ENCODE measurements at regions not wholly inside any gene's neighbourhood (a gene's known extent, or its start where the extent isn't known, plus 50 kb on each side); places are given as distances from the start of the nearest gene placed in this dataset.

GRCh38 chr6:1129131-1129530 lies 182.8 kb upstream of the FOXQ1 start:
- peak; percentile 75 for DNase-seq (ENCODE audit: insufficient read length, low spot score, missing footprints)
- Histone ChIP-seq H4K20me1 (ENCODE audit: insufficient read depth, low read length) (no peaks in the 10 kb centered on the region), H3K9me3 (ENCODE audit: low read depth, low read length) (no peaks in the 10 kb centered on the region), H3K27ac (ENCODE audit: low read depth, low read length) (peak overlapping the region; percentile 63), H3K4me1 (ENCODE audit: insufficient read depth, low read length) (peaks cover 20% of the 10 kb centered on the region), H3K27me3 (ENCODE audit: insufficient read depth, low read length) (no peaks in the 10 kb centered on the region), H3K4me3 (ENCODE audit: insufficient read depth, low read length) (no peak overlapping the region), H3K36me3 (ENCODE audit: insufficient read depth, low read length) (no peaks in the 10 kb centered on the region), H2AFZ (ENCODE audit: low read length) (no peak overlapping the region), H3K79me2 (ENCODE audit: insufficient read depth, low read length) (no peaks in the 10 kb centered on the region), H3K4me2 (ENCODE audit: insufficient read depth, low read length) (no peak overlapping the region)
- TF ChIP-seq, protein P1, sequence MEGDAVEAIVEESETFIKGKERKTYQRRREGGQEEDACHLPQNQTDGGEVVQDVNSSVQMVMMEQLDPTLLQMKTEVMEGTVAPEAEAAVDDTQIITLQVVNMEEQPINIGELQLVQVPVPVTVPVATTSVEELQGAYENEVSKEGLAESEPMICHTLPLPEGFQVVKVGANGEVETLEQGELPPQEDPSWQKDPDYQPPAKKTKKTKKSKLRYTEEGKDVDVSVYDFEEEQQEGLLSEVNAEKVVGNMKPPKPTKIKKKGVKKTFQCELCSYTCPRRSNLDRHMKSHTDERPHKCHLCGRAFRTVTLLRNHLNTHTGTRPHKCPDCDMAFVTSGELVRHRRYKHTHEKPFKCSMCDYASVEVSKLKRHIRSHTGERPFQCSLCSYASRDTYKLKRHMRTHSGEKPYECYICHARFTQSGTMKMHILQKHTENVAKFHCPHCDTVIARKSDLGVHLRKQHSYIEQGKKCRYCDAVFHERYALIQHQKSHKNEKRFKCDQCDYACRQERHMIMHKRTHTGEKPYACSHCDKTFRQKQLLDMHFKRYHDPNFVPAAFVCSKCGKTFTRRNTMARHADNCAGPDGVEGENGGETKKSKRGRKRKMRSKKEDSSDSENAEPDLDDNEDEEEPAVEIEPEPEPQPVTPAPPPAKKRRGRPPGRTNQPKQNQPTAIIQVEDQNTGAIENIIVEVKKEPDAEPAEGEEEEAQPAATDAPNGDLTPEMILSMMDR (IDR thresholded peaks at IDR 0.05; ENCODE audit: extremely low read depth, low read depth, low read length) = no peak

- H3K4me1 ChIP-seq (ENCODE audit: insufficient read depth, low read length) = peaks cover 20% of the 10 kb centered on the region
- no peaks in the 10 kb centered on the region for H3K36me3 ChIP-seq (ENCODE audit: insufficient read depth, low read length)
- no peak overlapping the region for H3K4me2 ChIP-seq (ENCODE audit: insufficient read depth, low read length)
- H3K9me3 ChIP-seq (ENCODE audit: low read depth, low read length) = no peaks in the 10 kb centered on the region
- no peaks in the 10 kb centered on the region for H3K79me2 ChIP-seq (ENCODE audit: insufficient read depth, low read length)
- DNase-seq (ENCODE audit: insufficient read length, low spot score, missing footprints) = no peak
- H3K27me3 ChIP-seq (ENCODE audit: insufficient read depth, low read length) = no peaks in the 10 kb centered on the region
- TF ChIP-seq, protein P1 (IDR thresholded peaks at IDR 0.05; ENCODE audit: extremely low read depth, low read depth, low read length) = no peak
- H3K4me3 ChIP-seq (ENCODE audit: insufficient read depth, low read length) = no peak overlapping the region
- no peak overlapping the region for H3K27ac ChIP-seq (ENCODE audit: low read depth, low read length)
- H4K20me1 ChIP-seq (ENCODE audit: insufficient read depth, low read length) = no peaks in the 10 kb centered on the region
- no peak overlapping the region for H2AFZ ChIP-seq (ENCODE audit: low read length)
Observed at GRCh38 chr6:1127597-1128288, 184.2 kb upstream of the FOXQ1 start.

GRCh38 chr6:1127129-1127528 lies 184.8 kb upstream of the FOXQ1 start:
- peak; percentile 15 for DNase-seq (ENCODE audit: insufficient read length, low spot score, missing footprints)

DNA sequence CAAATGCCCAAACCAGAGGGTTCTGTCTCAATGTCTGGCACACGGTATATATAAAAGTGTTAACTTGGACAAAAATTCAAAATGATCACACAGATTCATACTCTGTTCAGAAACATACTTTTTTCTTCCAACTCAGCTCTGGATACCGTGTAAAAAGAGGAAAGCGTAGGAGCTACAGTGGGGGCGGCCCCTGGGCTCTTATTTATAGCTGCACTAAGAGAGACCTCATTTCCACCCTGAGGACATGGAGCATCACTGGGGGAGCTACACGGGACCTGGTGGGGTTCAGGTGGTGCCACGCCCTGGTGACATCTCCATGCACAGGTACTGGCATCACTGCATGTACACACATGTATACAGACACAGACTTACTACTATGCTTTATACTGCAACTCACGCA lies 185.9 kb upstream of the FOXQ1 start:
- Histone ChIP-seq H3K36me3 (ENCODE audit: insufficient read depth, low read length) (no peaks in the 10 kb centered on the region), H2AFZ (ENCODE audit: low read length) (no peak overlapping the region), H3K79me2 (ENCODE audit: insufficient read depth, low read length) (no peaks in the 10 kb centered on the region), H3K4me3 (ENCODE audit: insufficient read depth, low read length) (no peak overlapping the region), H3K9me3 (ENCODE audit: low read depth, low read length) (no peaks in the 10 kb centered on the region), H3K4me2 (ENCODE audit: insufficient read depth, low read length) (no peak overlapping the region), H3K27me3 (ENCODE audit: insufficient read depth, low read length) (no peaks in the 10 kb centered on the region), H3K4me1 (ENCODE audit: insufficient read depth, low read length) (peaks cover 5% of the 10 kb centered on the region), H4K20me1 (ENCODE audit: insufficient read depth, low read length) (no peaks in the 10 kb centered on the region), H3K27ac (ENCODE audit: low read depth, low read length) (no peak overlapping the region)
- no peak for DNase-seq (ENCODE audit: insufficient read length, low spot score, missing footprints)
- TF ChIP-seq, protein P1 (IDR thresholded peaks at IDR 0.05; ENCODE audit: extremely low read depth, low read depth, low read length) = no peak

More at GRCh38 chr6:1127129-1127528, 184.8 kb upstream of the FOXQ1 start:
- TF ChIP-seq, protein P1 (IDR thresholded peaks at IDR 0.05; ENCODE audit: extremely low read depth, low read depth, low read length) = no peak
- H3K4me2 ChIP-seq (ENCODE audit: insufficient read depth, low read length) = no peak overlapping the region
- H2AFZ ChIP-seq (ENCODE audit: low read length) = no peak overlapping the region
- no peaks in the 10 kb centered on the region for H3K27me3 ChIP-seq (ENCODE audit: insufficient read depth, low read length)
- no peaks in the 10 kb centered on the region for H4K20me1 ChIP-seq (ENCODE audit: insufficient read depth, low read length)
- H3K4me1 ChIP-seq (ENCODE audit: insufficient read depth, low read length) = peaks cover 15% of the 10 kb centered on the region
- no peaks in the 10 kb centered on the region for H3K36me3 ChIP-seq (ENCODE audit: insufficient read depth, low read length)
- H3K9me3 ChIP-seq (ENCODE audit: low read depth, low read length) = no peaks in the 10 kb centered on the region
- H3K27ac ChIP-seq (ENCODE audit: low read depth, low read length) = no peak overlapping the region
- no peak overlapping the region for H3K4me3 ChIP-seq (ENCODE audit: insufficient read depth, low read length)
- H3K79me2 ChIP-seq (ENCODE audit: insufficient read depth, low read length) = no peaks in the 10 kb centered on the region

All from osteoblast (primary cell).